ENCODE measurements at regions not wholly inside any gene's neighbourhood (a gene's known extent, or its start where the extent isn't known, plus 50 kb on each side); places are given as distances from the start of the nearest gene placed in this dataset.

- TF ChIP-seq EZH2phosphoT487 (conservative IDR thresholded peaks at IDR 0.05; ENCODE audit: low read length) = no peak
- no peak for TF ChIP-seq CTCF (IDR thresholded peaks at IDR 0.05; ENCODE audit: insufficient read depth, low read length, poor library complexity, severe bottlenecking)
Measured at GRCh38 chr15:98069256-98069655, 108.8 kb downstream of the ARRDC4 start.
